Neural cell (in vitro differentiated cells): ENCODE measurements at regions not wholly inside any gene's neighbourhood (a gene's known extent, or its start where the extent isn't known, plus 50 kb on each side); places are given as distances from the start of the nearest gene placed in this dataset.

Source experiments
- H2AFZ ChIP-seq: fragments of 200-600, 300-800 bp; sonication (generic), shearing (Covaris generic); 2 replicates; pipeline ENCODE4 v1.6.0; 2014; ENCODE audit warnings: low read depth, mild to moderate bottlenecking, antibody characterized with exemption, low read length, moderate library complexity
- H3F3A ChIP-seq: fragments of 200-600 bp; shearing (Covaris generic); 2 replicates; pipeline ENCODE4 v1.6.1; 2016; ENCODE audit warnings: mild to moderate bottlenecking, moderate library complexity, mixed read lengths, antibody characterized with exemption, low read length; ENCODE audit not compliant: insufficient read depth, poor library complexity, severe bottlenecking
- H3K27ac ChIP-seq: fragments of 200-600, 300-800 bp; sonication (generic), shearing (Covaris generic); 2 replicates; pipeline ENCODE4 v1.5.1; 2014; ENCODE audit warnings: mild to moderate bottlenecking, low read length, moderate library complexity
- H3K27me3 ChIP-seq: fragments of 300-800, 200-600 bp; sonication (generic), shearing (Covaris generic); 2 replicates; pipeline ENCODE4 v1.6.0; 2014; ENCODE audit warnings: mild to moderate bottlenecking, low read depth, low read length, moderate library complexity; ENCODE audit not compliant: insufficient read depth
- H3K36me3 ChIP-seq: fragments of 300-800, 200-600 bp; sonication (generic), shearing (Covaris generic); 2 replicates; pipeline ENCODE4 v1.5.1; 2014; ENCODE audit warnings: mild to moderate bottlenecking, antibody characterized with exemption, low read length, moderate library complexity; ENCODE audit not compliant: insufficient read depth
- H3K4me2 ChIP-seq: fragments of 300-800, 200-600 bp; sonication (generic), shearing (Covaris generic); 2 replicates; pipeline ENCODE4 v1.6.0; 2014; ENCODE audit warnings: mild to moderate bottlenecking, low read length
- H3K4me3 ChIP-seq: fragments of 300-800, 200-600 bp; sonication (generic), shearing (Covaris generic); 2 replicates; pipeline ENCODE4 v1.5.1; 2014; ENCODE audit warnings: mild to moderate bottlenecking, low read length, moderate library complexity
- H3K79me2 ChIP-seq: fragments of 200-600 bp; shearing (Covaris generic); replicated peaks from 2 replicates; pipeline ENCODE4 v1.6.0; 2014; ENCODE audit warnings: mild to moderate bottlenecking, low read length, moderate library complexity; ENCODE audit not compliant: insufficient read depth
- H3K9ac ChIP-seq: fragments of 300-800, 200-600 bp; sonication (generic), shearing (Covaris generic); 2 replicates; pipeline ENCODE4 v1.6.1; 2016; ENCODE audit warnings: mild to moderate bottlenecking, low read length, mixed read lengths
- H3K9me2 ChIP-seq: fragments of 200-600 bp; shearing (Covaris generic); 2 replicates; pipeline ENCODE4 v1.6.1; 2016; ENCODE audit warnings: mild to moderate bottlenecking, low read length, mixed read lengths; ENCODE audit not compliant: insufficient read depth
- H3K9me3 ChIP-seq: fragments of 200-600, 300-800 bp; sonication (generic), shearing (Covaris generic); 2 replicates; pipeline ENCODE4 v1.6.1; 2016; ENCODE audit warnings: mild to moderate bottlenecking, mixed run types, low read length, moderate library complexity, mixed read lengths
- H4K20me1 ChIP-seq: fragments of 200-600 bp; shearing (Covaris generic); 2 replicates; pipeline ENCODE4 v1.6.1; 2016; ENCODE audit warnings: mild to moderate bottlenecking, mixed run types; ENCODE audit not compliant: insufficient read depth
- EP300 ChIP-seq: fragments of 450-650 bp; conservative IDR thresholded peaks from 2 replicates; pipeline ENCODE4 v1.6.1; 2014; ENCODE audit warnings: antibody characterized with exemption, mild to moderate bottlenecking, moderate library complexity; ENCODE audit not compliant: poor library complexity, severe bottlenecking
- EZH2 ChIP-seq: fragments of 200-600, 300-800 bp; shearing (Covaris generic), sonication (generic); IDR thresholded peaks from 2 replicates; pipeline ENCODE4 v1.6.1; 2014; ENCODE audit warnings: antibody characterized with exemption, low read length, borderline replicate concordance, mild to moderate bottlenecking; ENCODE audit not compliant: insufficient read depth, poor library complexity, severe bottlenecking
- MXI1 ChIP-seq: fragments of 450-650 bp; conservative IDR thresholded peaks from 2 replicates; pipeline ENCODE4 v1.6.1; 2014; ENCODE audit warnings: antibody characterized with exemption, mild to moderate bottlenecking; ENCODE audit not compliant: poor library complexity, severe bottlenecking
- POLR2AphosphoS5 ChIP-seq: IDR thresholded peaks from 2 replicates; pipeline ENCODE4 v1.6.1; 2012
- RAD21 ChIP-seq: fragments of 450-650 bp; conservative IDR thresholded peaks from 2 replicates; pipeline ENCODE4 v1.6.1; 2014; ENCODE audit warnings: antibody characterized with exemption, mild to moderate bottlenecking, moderate library complexity
- SMC3 ChIP-seq: fragments of 450-650 bp; conservative IDR thresholded peaks from 2 replicates; pipeline ENCODE4 v1.6.1; 2014; ENCODE audit warnings: antibody characterized with exemption, mild to moderate bottlenecking, moderate library complexity; ENCODE audit not compliant: poor library complexity
- TAF1 ChIP-seq: IDR thresholded peaks from 2 replicates; pipeline ENCODE4 v1.6.1; 2012; ENCODE audit warnings: low read depth
- TF ChIP-seq, protein P1 (sequence below): fragments of 450-650 bp; IDR thresholded peaks from 2 replicates; pipeline ENCODE4 v1.5.1; 2014; ENCODE audit warnings: antibody characterized with exemption, mild to moderate bottlenecking, moderate library complexity; ENCODE audit not compliant: poor library complexity, severe bottlenecking
- TF ChIP-seq, protein P2 (sequence below): IDR thresholded peaks from 2 replicates; pipeline ENCODE4 v1.6.1; 2012; ENCODE audit warnings: borderline replicate concordance

DNA sequence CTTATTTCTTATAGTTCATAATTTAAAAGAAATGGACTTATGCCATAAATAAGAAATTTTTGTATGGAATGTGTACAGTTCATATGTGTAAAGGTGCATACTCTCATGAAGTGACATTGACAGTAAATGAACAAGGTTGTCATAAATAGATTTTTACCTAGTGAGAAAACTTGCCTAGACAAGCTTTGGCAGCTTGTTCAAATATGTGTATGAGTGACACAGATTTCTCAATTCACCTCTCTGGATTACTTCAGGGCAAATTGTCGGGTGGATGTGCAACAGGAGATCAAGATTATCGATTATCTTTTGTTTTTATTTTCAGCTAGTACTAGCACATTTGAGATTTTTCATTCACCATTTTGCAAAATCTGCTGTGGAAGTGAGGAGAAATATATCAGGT is 758.1 kb upstream of the ACVR2A start:
- Histone ChIP-seq H3K9me2 (no peaks in the 10 kb centered on the region), H3K27me3 (no peaks in the 10 kb centered on the region), H3K4me2 (no peak overlapping the region), H3K27ac (no peak overlapping the region), H3K9me3 (no peaks in the 10 kb centered on the region), H2AFZ (no peak overlapping the region), H4K20me1 (no peaks in the 10 kb centered on the region), H3K36me3 (no peaks in the 10 kb centered on the region), H3K79me2 (no peaks in the 10 kb centered on the region), H3K4me3 (no peak overlapping the region), H3K9ac (no peak overlapping the region), H3F3A (no peaks in the 10 kb centered on the region)
- TF ChIP-seq EP300 (peak; percentile 79), POLR2AphosphoS5 (peak; percentile 61), SMC3 (no peak)

DNA sequence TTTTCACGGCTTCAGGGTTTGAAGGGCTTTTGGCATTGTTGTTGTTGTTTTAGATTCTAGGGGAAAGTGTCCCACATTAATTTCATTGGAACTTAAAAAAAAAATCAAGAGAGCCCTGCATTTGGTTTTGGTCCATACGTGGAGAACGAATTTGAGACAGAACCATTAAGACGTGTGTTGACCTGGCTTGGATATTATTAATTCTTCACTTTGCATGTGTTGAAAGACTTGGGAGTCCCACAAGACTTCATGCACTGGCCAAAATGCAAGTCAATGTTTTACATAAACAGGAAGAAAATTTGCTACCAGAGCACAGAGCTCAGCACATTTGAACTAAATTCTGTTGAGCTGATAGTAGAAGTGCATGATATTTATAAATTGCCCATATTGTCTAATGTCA is 761.2 kb upstream of the ACVR2A start:
- no peaks in the 10 kb centered on the region for H3K36me3 ChIP-seq

DNA sequence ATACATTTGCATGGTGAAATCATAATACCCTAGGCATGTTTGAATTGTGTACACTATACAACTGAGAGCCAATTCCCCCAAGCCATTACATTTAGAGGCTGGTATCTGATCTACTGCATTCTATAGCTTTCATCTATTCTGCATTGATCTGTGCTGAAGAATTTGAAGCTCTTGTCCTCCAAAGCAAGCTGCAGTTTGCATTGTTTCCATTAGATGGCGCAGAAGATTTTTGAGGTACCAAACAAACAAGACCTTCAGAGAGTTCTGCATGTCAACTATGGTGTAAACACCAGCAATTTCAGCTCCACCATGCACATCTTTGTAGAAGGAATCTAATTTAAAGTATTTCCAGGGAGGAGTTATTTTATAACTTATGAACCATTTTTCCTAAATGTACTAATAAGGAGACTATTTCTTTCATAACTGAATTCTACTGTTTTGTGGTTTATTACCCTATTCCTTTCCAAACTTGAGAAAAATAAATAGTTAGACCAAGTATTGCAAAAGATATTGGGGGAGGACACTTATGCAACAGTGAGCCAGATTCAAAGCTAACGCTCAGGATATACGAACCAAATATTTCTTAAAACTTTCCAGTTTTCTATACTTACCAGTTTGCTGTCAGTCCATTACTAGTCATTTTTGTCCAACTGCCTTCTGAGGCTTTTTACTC is 761.8 kb upstream of the ACVR2A start:
- Histone ChIP-seq H3K9ac (no peak overlapping the region), H2AFZ (no peak overlapping the region), H3K9me2 (no peaks in the 10 kb centered on the region), H3K9me3 (no peaks in the 10 kb centered on the region), H4K20me1 (no peaks in the 10 kb centered on the region), H3K36me3 (no peaks in the 10 kb centered on the region), H3K27me3 (no peaks in the 10 kb centered on the region), H3K79me2 (no peaks in the 10 kb centered on the region), H3K4me3 (no peak overlapping the region), H3K27ac (no peak overlapping the region), H3K4me2 (no peak overlapping the region), H3F3A (no peaks in the 10 kb centered on the region)
- peak; percentile 91 for TF ChIP-seq SMC3
- TF ChIP-seq POLR2AphosphoS5 = no peak
- TF ChIP-seq TAF1 = no peak
- peak; percentile 92 for TF ChIP-seq RAD21
- TF ChIP-seq, protein P1, sequence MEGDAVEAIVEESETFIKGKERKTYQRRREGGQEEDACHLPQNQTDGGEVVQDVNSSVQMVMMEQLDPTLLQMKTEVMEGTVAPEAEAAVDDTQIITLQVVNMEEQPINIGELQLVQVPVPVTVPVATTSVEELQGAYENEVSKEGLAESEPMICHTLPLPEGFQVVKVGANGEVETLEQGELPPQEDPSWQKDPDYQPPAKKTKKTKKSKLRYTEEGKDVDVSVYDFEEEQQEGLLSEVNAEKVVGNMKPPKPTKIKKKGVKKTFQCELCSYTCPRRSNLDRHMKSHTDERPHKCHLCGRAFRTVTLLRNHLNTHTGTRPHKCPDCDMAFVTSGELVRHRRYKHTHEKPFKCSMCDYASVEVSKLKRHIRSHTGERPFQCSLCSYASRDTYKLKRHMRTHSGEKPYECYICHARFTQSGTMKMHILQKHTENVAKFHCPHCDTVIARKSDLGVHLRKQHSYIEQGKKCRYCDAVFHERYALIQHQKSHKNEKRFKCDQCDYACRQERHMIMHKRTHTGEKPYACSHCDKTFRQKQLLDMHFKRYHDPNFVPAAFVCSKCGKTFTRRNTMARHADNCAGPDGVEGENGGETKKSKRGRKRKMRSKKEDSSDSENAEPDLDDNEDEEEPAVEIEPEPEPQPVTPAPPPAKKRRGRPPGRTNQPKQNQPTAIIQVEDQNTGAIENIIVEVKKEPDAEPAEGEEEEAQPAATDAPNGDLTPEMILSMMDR = peak; percentile 92
- no peak for TF ChIP-seq EP300

More for the DNA sequence above, 761.2 kb upstream of the ACVR2A start:
- Histone ChIP-seq H3K9me2 (no peaks in the 10 kb centered on the region), H3K79me2 (no peaks in the 10 kb centered on the region), H3F3A (no peaks in the 10 kb centered on the region), H3K27ac (no peak overlapping the region), H2AFZ (no peak overlapping the region), H3K4me2 (no peak overlapping the region), H4K20me1 (no peaks in the 10 kb centered on the region), H3K9ac (no peak overlapping the region), H3K4me3 (no peak overlapping the region), H3K9me3 (no peaks in the 10 kb centered on the region), H3K27me3 (no peaks in the 10 kb centered on the region)
- TF ChIP-seq EP300 = no peak

DNA sequence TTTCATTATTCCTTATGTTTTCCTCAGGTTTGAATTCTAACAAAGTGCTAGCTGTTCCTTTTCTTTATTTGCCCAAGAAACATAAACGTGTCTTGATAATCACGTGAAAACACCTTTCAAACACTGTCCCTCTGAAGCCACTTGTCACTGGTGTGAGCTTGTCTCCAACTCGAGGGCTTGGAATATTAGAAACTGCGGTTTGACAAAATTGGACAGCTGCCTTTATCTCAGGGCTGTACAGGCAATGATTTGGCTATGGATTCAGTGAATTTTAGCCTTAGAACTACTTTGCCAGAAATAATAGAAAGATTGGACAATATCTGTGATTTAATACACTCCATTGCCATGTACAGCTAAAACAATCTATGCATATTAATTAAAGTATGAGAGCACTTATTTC is 763.0 kb upstream of the ACVR2A start:
- no peak overlapping the region for H3K27ac ChIP-seq

More for the DNA sequence above, 763.0 kb upstream of the ACVR2A start:
- H2AFZ ChIP-seq = no peak overlapping the region
- no peak overlapping the region for H3K4me2 ChIP-seq
- no peaks in the 10 kb centered on the region for H3K9me2 ChIP-seq
- no peaks in the 10 kb centered on the region for H3K36me3 ChIP-seq
- H4K20me1 ChIP-seq = no peaks in the 10 kb centered on the region
- no peak overlapping the region for H3K4me3 ChIP-seq
- no peak overlapping the region for H3K9ac ChIP-seq
- TF ChIP-seq POLR2AphosphoS5 = no peak
- no peak for TF ChIP-seq EZH2
- TF ChIP-seq, protein P2, sequence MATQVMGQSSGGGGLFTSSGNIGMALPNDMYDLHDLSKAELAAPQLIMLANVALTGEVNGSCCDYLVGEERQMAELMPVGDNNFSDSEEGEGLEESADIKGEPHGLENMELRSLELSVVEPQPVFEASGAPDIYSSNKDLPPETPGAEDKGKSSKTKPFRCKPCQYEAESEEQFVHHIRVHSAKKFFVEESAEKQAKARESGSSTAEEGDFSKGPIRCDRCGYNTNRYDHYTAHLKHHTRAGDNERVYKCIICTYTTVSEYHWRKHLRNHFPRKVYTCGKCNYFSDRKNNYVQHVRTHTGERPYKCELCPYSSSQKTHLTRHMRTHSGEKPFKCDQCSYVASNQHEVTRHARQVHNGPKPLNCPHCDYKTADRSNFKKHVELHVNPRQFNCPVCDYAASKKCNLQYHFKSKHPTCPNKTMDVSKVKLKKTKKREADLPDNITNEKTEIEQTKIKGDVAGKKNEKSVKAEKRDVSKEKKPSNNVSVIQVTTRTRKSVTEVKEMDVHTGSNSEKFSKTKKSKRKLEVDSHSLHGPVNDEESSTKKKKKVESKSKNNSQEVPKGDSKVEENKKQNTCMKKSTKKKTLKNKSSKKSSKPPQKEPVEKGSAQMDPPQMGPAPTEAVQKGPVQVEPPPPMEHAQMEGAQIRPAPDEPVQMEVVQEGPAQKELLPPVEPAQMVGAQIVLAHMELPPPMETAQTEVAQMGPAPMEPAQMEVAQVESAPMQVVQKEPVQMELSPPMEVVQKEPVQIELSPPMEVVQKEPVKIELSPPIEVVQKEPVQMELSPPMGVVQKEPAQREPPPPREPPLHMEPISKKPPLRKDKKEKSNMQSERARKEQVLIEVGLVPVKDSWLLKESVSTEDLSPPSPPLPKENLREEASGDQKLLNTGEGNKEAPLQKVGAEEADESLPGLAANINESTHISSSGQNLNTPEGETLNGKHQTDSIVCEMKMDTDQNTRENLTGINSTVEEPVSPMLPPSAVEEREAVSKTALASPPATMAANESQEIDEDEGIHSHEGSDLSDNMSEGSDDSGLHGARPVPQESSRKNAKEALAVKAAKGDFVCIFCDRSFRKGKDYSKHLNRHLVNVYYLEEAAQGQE = no peak
- TF ChIP-seq EP300 = no peak
- TF ChIP-seq MXI1 = no peak
- TF ChIP-seq SMC3 = no peak
- TF ChIP-seq, protein P1 = no peak
- H3K79me2 ChIP-seq = no peaks in the 10 kb centered on the region
- no peaks in the 10 kb centered on the region for H3K9me3 ChIP-seq
- no peaks in the 10 kb centered on the region for H3F3A ChIP-seq
- H3K27me3 ChIP-seq = no peaks in the 10 kb centered on the region
